ENCODE measurements at regions not wholly inside any gene's neighbourhood (a gene's known extent, or its start where the extent isn't known, plus 50 kb on each side); places are given as distances from the start of the nearest gene placed in this dataset.

GRCh38 chr3:84573962-84574361 lies 384.8 kb upstream of the CADM2 start:
- no peaks in the 10 kb centered on the region for H3K9me3 ChIP-seq (ENCODE audit: severe bottlenecking)
- ATAC-seq (ENCODE audit: low read depth) (no peak), DNase-seq (ENCODE audit: low spot score) (no peak)
- H3K4me1 ChIP-seq (ENCODE audit: insufficient read depth, poor library complexity, severe bottlenecking) = no peaks in the 10 kb centered on the region
- no peaks in the 10 kb centered on the region for H3K27me3 ChIP-seq (ENCODE audit: insufficient read depth, poor library complexity, severe bottlenecking)
- no peak overlapping the region for H3K27ac ChIP-seq (ENCODE audit: poor library complexity, severe bottlenecking)
- no peak overlapping the region for H3K4me3 ChIP-seq (ENCODE audit: severe bottlenecking)
- no peaks in the 10 kb centered on the region for H3K36me3 ChIP-seq (ENCODE audit: low read depth)
- TF ChIP-seq, protein P1, sequence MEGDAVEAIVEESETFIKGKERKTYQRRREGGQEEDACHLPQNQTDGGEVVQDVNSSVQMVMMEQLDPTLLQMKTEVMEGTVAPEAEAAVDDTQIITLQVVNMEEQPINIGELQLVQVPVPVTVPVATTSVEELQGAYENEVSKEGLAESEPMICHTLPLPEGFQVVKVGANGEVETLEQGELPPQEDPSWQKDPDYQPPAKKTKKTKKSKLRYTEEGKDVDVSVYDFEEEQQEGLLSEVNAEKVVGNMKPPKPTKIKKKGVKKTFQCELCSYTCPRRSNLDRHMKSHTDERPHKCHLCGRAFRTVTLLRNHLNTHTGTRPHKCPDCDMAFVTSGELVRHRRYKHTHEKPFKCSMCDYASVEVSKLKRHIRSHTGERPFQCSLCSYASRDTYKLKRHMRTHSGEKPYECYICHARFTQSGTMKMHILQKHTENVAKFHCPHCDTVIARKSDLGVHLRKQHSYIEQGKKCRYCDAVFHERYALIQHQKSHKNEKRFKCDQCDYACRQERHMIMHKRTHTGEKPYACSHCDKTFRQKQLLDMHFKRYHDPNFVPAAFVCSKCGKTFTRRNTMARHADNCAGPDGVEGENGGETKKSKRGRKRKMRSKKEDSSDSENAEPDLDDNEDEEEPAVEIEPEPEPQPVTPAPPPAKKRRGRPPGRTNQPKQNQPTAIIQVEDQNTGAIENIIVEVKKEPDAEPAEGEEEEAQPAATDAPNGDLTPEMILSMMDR (IDR thresholded peaks at IDR 0.05; ENCODE audit: poor library complexity, severe bottlenecking) = no peak

- Histone ChIP-seq H3K4me3 (ENCODE audit: severe bottlenecking) (no peak overlapping the region), H3K4me1 (ENCODE audit: insufficient read depth, poor library complexity, severe bottlenecking) (no peaks in the 10 kb centered on the region), H3K36me3 (ENCODE audit: low read depth) (no peaks in the 10 kb centered on the region), H3K9me3 (ENCODE audit: severe bottlenecking) (no peaks in the 10 kb centered on the region), H3K27ac (ENCODE audit: poor library complexity, severe bottlenecking) (no peak overlapping the region), H3K27me3 (ENCODE audit: insufficient read depth, poor library complexity, severe bottlenecking) (no peaks in the 10 kb centered on the region)
- DNase-seq (ENCODE audit: low spot score) (no peak), ATAC-seq (ENCODE audit: low read depth) (no peak)
- TF ChIP-seq, protein P1 (IDR thresholded peaks at IDR 0.05; ENCODE audit: poor library complexity, severe bottlenecking) = no peak
Observed at GRCh38 chr3:84586427-84586826, 372.4 kb upstream of the CADM2 start.

DNA sequence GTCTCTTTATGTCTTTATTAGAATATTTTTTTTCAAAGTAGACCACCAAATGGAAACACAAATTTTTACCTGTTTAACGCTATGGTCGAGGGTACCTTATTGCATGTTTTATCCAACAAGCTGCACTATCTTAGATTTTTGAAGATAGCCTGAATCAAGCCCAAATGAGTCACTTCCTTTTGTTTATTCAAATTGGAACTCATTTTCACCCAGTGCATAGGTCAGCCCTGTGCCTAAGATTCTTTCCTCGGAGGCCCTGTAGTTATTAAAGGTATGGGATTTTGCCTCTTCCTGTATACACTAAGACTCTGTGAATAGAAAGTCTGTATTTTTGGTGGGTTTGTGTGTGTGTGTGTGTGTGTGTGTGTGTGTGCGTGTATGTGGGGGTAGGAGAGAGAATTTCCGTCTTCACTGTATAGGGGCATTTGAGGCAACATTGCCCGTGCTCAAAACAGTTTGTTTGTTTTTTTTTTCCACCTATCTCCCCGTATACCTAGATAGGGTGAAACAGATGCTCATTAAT lies 358.0 kb upstream of the CADM2 start:
- no peak for ATAC-seq (ENCODE audit: low read depth)
- H3K4me3 ChIP-seq (ENCODE audit: severe bottlenecking) = no peak overlapping the region
- TF ChIP-seq, protein P1 (IDR thresholded peaks at IDR 0.05; ENCODE audit: poor library complexity, severe bottlenecking) = no peak
- H3K27me3 ChIP-seq (ENCODE audit: insufficient read depth, poor library complexity, severe bottlenecking) = no peaks in the 10 kb centered on the region
- H3K9me3 ChIP-seq (ENCODE audit: severe bottlenecking) = no peaks in the 10 kb centered on the region
- no peak for DNase-seq (ENCODE audit: low spot score)
- no peaks in the 10 kb centered on the region for H3K36me3 ChIP-seq (ENCODE audit: low read depth)
- no peaks in the 10 kb centered on the region for H3K4me1 ChIP-seq (ENCODE audit: insufficient read depth, poor library complexity, severe bottlenecking)
- H3K27ac ChIP-seq (ENCODE audit: poor library complexity, severe bottlenecking) = no peak overlapping the region

GRCh38 chr3:84601303-84601702 lies 357.5 kb upstream of the CADM2 start:
- ATAC-seq (ENCODE audit: low read depth) (no peak), DNase-seq (ENCODE audit: low spot score) (no peak)
- no peak overlapping the region for H3K4me3 ChIP-seq (ENCODE audit: severe bottlenecking)
- H3K4me1 ChIP-seq (ENCODE audit: insufficient read depth, poor library complexity, severe bottlenecking) = no peaks in the 10 kb centered on the region
- no peaks in the 10 kb centered on the region for H3K36me3 ChIP-seq (ENCODE audit: low read depth)
- H3K9me3 ChIP-seq (ENCODE audit: severe bottlenecking) = no peaks in the 10 kb centered on the region
- TF ChIP-seq, protein P1 (IDR thresholded peaks at IDR 0.05; ENCODE audit: poor library complexity, severe bottlenecking) = no peak
- no peaks in the 10 kb centered on the region for H3K27me3 ChIP-seq (ENCODE audit: insufficient read depth, poor library complexity, severe bottlenecking)
- no peak overlapping the region for H3K27ac ChIP-seq (ENCODE audit: poor library complexity, severe bottlenecking)

- no peak for DNase-seq (ENCODE audit: low spot score)
- H3K27me3 ChIP-seq (ENCODE audit: insufficient read depth, poor library complexity, severe bottlenecking) = no peaks in the 10 kb centered on the region
- no peaks in the 10 kb centered on the region for H3K9me3 ChIP-seq (ENCODE audit: severe bottlenecking)
- no peak for ATAC-seq (ENCODE audit: low read depth)
- H3K27ac ChIP-seq (ENCODE audit: poor library complexity, severe bottlenecking) = no peak overlapping the region
- TF ChIP-seq, protein P1 (IDR thresholded peaks at IDR 0.05; ENCODE audit: poor library complexity, severe bottlenecking) = no peak
- H3K4me3 ChIP-seq (ENCODE audit: severe bottlenecking) = no peak overlapping the region
- H3K4me1 ChIP-seq (ENCODE audit: insufficient read depth, poor library complexity, severe bottlenecking) = no peaks in the 10 kb centered on the region
- H3K36me3 ChIP-seq (ENCODE audit: low read depth) = no peaks in the 10 kb centered on the region
Observed at GRCh38 chr3:84621823-84622222, 337.0 kb upstream of the CADM2 start.

Data from RWPE2 (cell line).